Panc1 (cell line): ENCODE measurements at regions not wholly inside any gene's neighbourhood (a gene's known extent, or its start where the extent isn't known, plus 50 kb on each side); places are given as distances from the start of the nearest gene placed in this dataset.

Experiments
- CTCF ChIP-seq: fragments of 450-650 bp; IDR thresholded peaks from 2 replicates; pipeline ENCODE4 v1.5.1; 2017; ENCODE audit warnings: mild to moderate bottlenecking
- POLR2AphosphoS5 ChIP-seq: IDR thresholded peaks from 2 replicates; pipeline ENCODE4 v1.6.1; 2012; ENCODE audit warnings: mild to moderate bottlenecking, low read depth, low read length, moderate library complexity
- REST ChIP-seq, 2 experiments: IDR thresholded peaks; 2 replicates each; pipeline ENCODE4 v1.6.1; 2011 to 2012; ENCODE audit warnings: low read depth in 2 of 2, control low read depth in 1 of 2, low read length in 1 of 2, mild to moderate bottlenecking in 1 of 2, moderate library complexity in 1 of 2; ENCODE audit not compliant: insufficient read depth in 1 of 2
- SIN3A ChIP-seq: IDR thresholded peaks from 2 replicates; pipeline ENCODE4 v1.6.1; 2012; ENCODE audit warnings: low read depth, mild to moderate bottlenecking, low read length, moderate library complexity, borderline replicate concordance; ENCODE audit not compliant: insufficient read depth
- TCF7L2 ChIP-seq: IDR thresholded peaks from 2 replicates; pipeline ENCODE4 v1.6.1; 2011; ENCODE audit warnings: mild to moderate bottlenecking, low read depth, low read length, inconsistent platforms

GRCh38 chr4:11739992-11740391 is 311.3 kb upstream of the HS3ST1 start:
- TF ChIP-seq CTCF (no peak), REST (IDR thresholded peaks at IDR 0.05; ENCODE audit: insufficient read depth in 1 of 2, low read depth in 2 of 2, low read length in 1 of 2) (no peak), POLR2AphosphoS5 (no peak), SIN3A (no peak), TCF7L2 (no peak)
